ENCODE measurements at regions not wholly inside any gene's neighbourhood (a gene's known extent, or its start where the extent isn't known, plus 50 kb on each side); places are given as distances from the start of the nearest gene placed in this dataset.

- FAIRE-seq: no peak
These were observed 112.6 kb upstream of the NT5C1B start for GRCh38 chr2:18701981-18702380.

- no peak for FAIRE-seq
These were observed 112.2 kb upstream of the NT5C1B start for GRCh38 chr2:18701546-18701945.

GRCh38 chr2:18690342-18690741, 101.0 kb upstream of the NT5C1B start:
- no peak for FAIRE-seq

- peak; percentile 71 for FAIRE-seq
These were observed 95.1 kb upstream of the NT5C1B start for GRCh38 chr2:18684206-18685038.

GRCh38 chr2:18682681-18683080, 93.3 kb upstream of the NT5C1B start:
- no peak for FAIRE-seq

- no peak for FAIRE-seq
These were observed 87.9 kb upstream of the NT5C1B start for GRCh38 chr2:18677280-18677679.

GRCh38 chr2:18674309-18674708, 84.9 kb upstream of the NT5C1B start:
- no peak for FAIRE-seq

- FAIRE-seq: peak; percentile 31
These were observed 82.0 kb upstream of the NT5C1B start for GRCh38 chr2:18671363-18671762.

- FAIRE-seq: no peak
These were observed 78.9 kb upstream of the NT5C1B start for GRCh38 chr2:18668221-18668620.

- FAIRE-seq: no peak
These were observed 75.1 kb upstream of the NT5C1B start for GRCh38 chr2:18664421-18664820.

- FAIRE-seq: no peak
These were observed 74.5 kb upstream of the NT5C1B start for GRCh38 chr2:18663861-18664260.

- FAIRE-seq: no peak
These were observed 73.3 kb upstream of the NT5C1B start for GRCh38 chr2:18662689-18663088.

GRCh38 chr2:18659915-18660314, 70.5 kb upstream of the NT5C1B start:
- FAIRE-seq: no peak

GRCh38 chr2:18656048-18656447, 66.7 kb upstream of the NT5C1B start:
- no peak for FAIRE-seq

- no peak for FAIRE-seq
These were observed 62.7 kb upstream of the NT5C1B start for GRCh38 chr2:18651842-18652774.

GRCh38 chr2:18650221-18650620, 60.9 kb upstream of the NT5C1B start:
- no peak for FAIRE-seq

- FAIRE-seq: no peak
These were observed 60.2 kb upstream of the NT5C1B start for GRCh38 chr2:18649502-18650135.

GRCh38 chr2:18648161-18648560, 58.8 kb upstream of the NT5C1B start:
- no peak for FAIRE-seq

- no peak for FAIRE-seq
These were observed 58.4 kb upstream of the NT5C1B start for GRCh38 chr2:18647731-18648130.

GRCh38 chr2:18645315-18645714, 55.9 kb upstream of the NT5C1B start:
- FAIRE-seq: no peak

GRCh38 chr2:18644115-18644462, 54.7 kb upstream of the NT5C1B start:
- FAIRE-seq: no peak

- no peak for FAIRE-seq
These were observed 54.2 kb upstream of the NT5C1B start for GRCh38 chr2:18643326-18644114.

GRCh38 chr2:18641823-18642222, 52.5 kb upstream of the NT5C1B start:
- FAIRE-seq: no peak
